ENCODE measurements at regions not wholly inside any gene's neighbourhood (a gene's known extent, or its start where the extent isn't known, plus 50 kb on each side); places are given as distances from the start of the nearest gene placed in this dataset.
"Not testable (repeated sequence)": the region's sequence is repeated elsewhere in the genome, so short reads cannot be mapped to it uniquely, and the experiment has no call there.

GRCh38 chr16:29352617-29352999 is 53.9 kb downstream of the NPIPB11 start:
- TF ChIP-seq CTCF (conservative IDR thresholded peaks at IDR 0.05; ENCODE audit: low read depth, low read length); POLR2A (IDR thresholded peaks at IDR 0.05; ENCODE audit: low read depth, low read length); MAZ (IDR thresholded peaks at IDR 0.05; ENCODE audit: borderline replicate concordance, low read depth, low read length); CEBPB (IDR thresholded peaks at IDR 0.05; ENCODE audit: low read depth, low read length); MXI1 (IDR thresholded peaks at IDR 0.05; ENCODE audit: borderline replicate concordance, low read depth, low read length); RFX5 (IDR thresholded peaks at IDR 0.05; ENCODE audit: low read depth, low read length): not testable (repeated sequence)

Measured in IMR-90 (cell line).